ENCODE measurements at regions not wholly inside any gene's neighbourhood (a gene's known extent, or its start where the extent isn't known, plus 50 kb on each side); places are given as distances from the start of the nearest gene placed in this dataset.

GRCh38 chr21:32203877-32204480 lies 74.9 kb downstream of the MIS18A start:
- TF ChIP-seq POLR2A (IDR thresholded peaks at IDR 0.05) (no peak), POLR2AphosphoS5 (IDR thresholded peaks at IDR 0.05) (no peak), CTCF (IDR thresholded peaks at IDR 0.05 in 8 of 11, conservative IDR thresholded peaks at IDR 0.05 in 3 of 11) (no peak)
- 82 to 92% (median 85%) methylated on average over 6 of the region's 6 CpGs for WGBS, 5 donors
- intact Hi-C loops (cut with DNase I; ENCODE audit: low total_unique reads): no loop called here

GRCh38 chr21:32200029-32200428 lies 78.8 kb downstream of the MIS18A start:
- Histone ChIP-seq H3K36me3 (no peaks in the 10 kb centered on the region), H3K27ac (no peak overlapping the region), H3K4me1 (no peaks in the 10 kb centered on the region), H3K27me3 (replicated peaks in 1 of 7) (no peaks in the 10 kb centered on the region), H3K9me3 (peaks cover 0 to 13% (median 4%) of the 10 kb centered on the region in 8 donors), H3K4me3 (no peak overlapping the region)
- no peak for TF ChIP-seq POLR2A (IDR thresholded peaks at IDR 0.05)
- TF ChIP-seq POLR2AphosphoS5 (IDR thresholded peaks at IDR 0.05): no peak
- no peak for TF ChIP-seq CTCF (IDR thresholded peaks at IDR 0.05 in 8 of 11, conservative IDR thresholded peaks at IDR 0.05 in 3 of 11)
- intact Hi-C loops (cut with DNase I; ENCODE audit: low total_unique reads): no loop called here
- DNase-seq: no peak
- 68 to 85% (median 77%) methylated on average over 5 of the region's 5 CpGs for WGBS, 5 donors

More at GRCh38 chr21:32203877-32204480, 74.9 kb downstream of the MIS18A start:
- Histone ChIP-seq H3K9me3 (peaks cover 0 to 13% (median 4%) of the 10 kb centered on the region in 8 donors), H3K36me3 (no peaks in the 10 kb centered on the region), H3K27ac (no peak overlapping the region), H3K4me3 (no peak overlapping the region), H3K4me1 (no peaks in the 10 kb centered on the region), H3K27me3 (replicated peaks in 1 of 7) (no peaks in the 10 kb centered on the region)
- DNase-seq: no peak

- no peak for TF ChIP-seq CTCF (IDR thresholded peaks at IDR 0.05 in 8 of 11, conservative IDR thresholded peaks at IDR 0.05 in 3 of 11)
- TF ChIP-seq POLR2AphosphoS5 (IDR thresholded peaks at IDR 0.05): no peak
- TF ChIP-seq POLR2A (IDR thresholded peaks at IDR 0.05): no peak
- Histone ChIP-seq H3K9me3 (no peaks in the 10 kb centered on the region), H3K4me3 (no peak overlapping the region)
Observed at GRCh38 chr21:32198384-32198783, 80.5 kb downstream of the MIS18A start.

GRCh38 chr21:32197896-32198295 lies 81.0 kb downstream of the MIS18A start:
- H3K9me3 ChIP-seq: no peaks in the 10 kb centered on the region
- no peaks in the 10 kb centered on the region for H3K4me1 ChIP-seq
- no peak overlapping the region for H3K27ac ChIP-seq
- DNase-seq: no peak
- H3K36me3 ChIP-seq: no peaks in the 10 kb centered on the region
- H3K27me3 ChIP-seq (replicated peaks in 1 of 7): no peaks in the 10 kb centered on the region
- no peak overlapping the region for H3K4me3 ChIP-seq
- no peak for TF ChIP-seq POLR2A (IDR thresholded peaks at IDR 0.05)
- TF ChIP-seq CTCF (IDR thresholded peaks at IDR 0.05 in 8 of 11, conservative IDR thresholded peaks at IDR 0.05 in 3 of 11): no peak
- TF ChIP-seq POLR2AphosphoS5 (IDR thresholded peaks at IDR 0.05): no peak
- intact Hi-C loops (cut with DNase I; ENCODE audit: low total_unique reads): no loop called here
- WGBS, 5 donors: 48 to 59% (median 59%) methylated on average over 2 of the region's 2 CpGs

More at GRCh38 chr21:32198384-32198783, 80.5 kb downstream of the MIS18A start:
- H3K27me3 ChIP-seq (replicated peaks in 1 of 7): no peaks in the 10 kb centered on the region
- H3K36me3 ChIP-seq: no peaks in the 10 kb centered on the region
- no peak for DNase-seq
- intact Hi-C loops (cut with DNase I; ENCODE audit: low total_unique reads): no loop called here
- no peaks in the 10 kb centered on the region for H3K4me1 ChIP-seq
- WGBS, 5 donors: 83 to 93% (median 88%) methylated on average over 8 of the region's 8 CpGs
- H3K27ac ChIP-seq: no peak overlapping the region

All from spleen (tissue), 11 donors.